OCI-LY7 (cell line): ENCODE measurements at regions not wholly inside any gene's neighbourhood (a gene's known extent, or its start where the extent isn't known, plus 50 kb on each side); places are given as distances from the start of the nearest gene placed in this dataset.

Experiments used
- BruUV-seq: library from RNA; stranded (reverse); fragments of 400-500 nt; replicated peaks from 2 replicates; lab custom pipeline; 2021; lab: Mats Ljungman, UMichigan
- CTCF ChIA-PET: fragments of 300-600 bp; sonication (Branson Sonifier 250); formaldehyde crosslinking; loops from one replicate; lab custom pipeline; 2022; ENCODE audit warnings: antibody characterized with exemption; ENCODE audit not compliant: unreplicated experiment; lab: Charles Lee
- POLR2A ChIA-PET: fragments of 300-600 bp; sonication (Branson Sonifier 250); formaldehyde crosslinking; loops from one replicate; lab custom pipeline; 2022; ENCODE audit warnings: antibody characterized with exemption; lab: Charles Lee
- DNase-seq: peaks from one replicate; pipeline ENCODE4 v3.0.0-alpha.2; 2015; ENCODE audit warnings: low spot score
- H2AFZ ChIP-seq: fragments of 200-600 bp; sonication (generic), shearing (Covaris generic); 2 replicates; pipeline ENCODE4 v1.6.1; 2014; ENCODE audit warnings: mild to moderate bottlenecking, antibody characterized with exemption, low read length, moderate library complexity
- H3K27ac ChIP-seq: fragments of 200-600 bp; sonication (generic); 2 replicates; pipeline ENCODE4 v1.5.1; 2014; ENCODE audit warnings: mixed run types, low read depth, mild to moderate bottlenecking, moderate library complexity, low read length, inconsistent platforms; ENCODE audit not compliant: poor library complexity, severe bottlenecking
- H3K36me3 ChIP-seq: fragments of 200-600 bp; sonication (generic); 2 replicates; pipeline ENCODE4 v1.6.1; 2014; ENCODE audit warnings: mild to moderate bottlenecking, antibody characterized with exemption, low read length, moderate library complexity, mixed read lengths; ENCODE audit not compliant: insufficient read depth
- H3K4me1 ChIP-seq: fragments of 200-600 bp; sonication (generic); 2 replicates; pipeline ENCODE4 v1.5.1; 2014; ENCODE audit warnings: mild to moderate bottlenecking, low read length; ENCODE audit not compliant: insufficient read depth, poor library complexity, severe bottlenecking
- H3K4me2 ChIP-seq: fragments of 200-600 bp; sonication (generic); 2 replicates; pipeline ENCODE4 v1.6.1; 2014; ENCODE audit warnings: mild to moderate bottlenecking, low read length
- H3K4me3 ChIP-seq: fragments of 200-600 bp; sonication (generic); 2 replicates; pipeline ENCODE4 v1.5.1; 2014; ENCODE audit warnings: mild to moderate bottlenecking, low read depth, low read length; ENCODE audit not compliant: poor library complexity, severe bottlenecking
- H3K79me2 ChIP-seq: fragments of 200-600 bp; sonication (generic); 2 replicates; pipeline ENCODE4 v1.6.1; 2016; ENCODE audit warnings: low read depth, mild to moderate bottlenecking, low read length, moderate library complexity, mixed read lengths; ENCODE audit not compliant: insufficient read depth
- H3K9me2 ChIP-seq: fragments of 200-600 bp; sonication (generic); 2 replicates; pipeline ENCODE4 v1.6.1; 2016; ENCODE audit warnings: mild to moderate bottlenecking, low read length, mixed read lengths; ENCODE audit not compliant: insufficient read depth
- H3K9me3 ChIP-seq: fragments of 200-600 bp; sonication (generic); 2 replicates; pipeline ENCODE4 v1.6.1; 2014; ENCODE audit warnings: mild to moderate bottlenecking, mixed run types, low read length, mixed read lengths
- H4K20me1 ChIP-seq: fragments of 200-600 bp; sonication (generic); 2 replicates; pipeline ENCODE4 v1.6.1; 2014; ENCODE audit warnings: mild to moderate bottlenecking, antibody characterized with exemption, low read length, moderate library complexity, mixed read lengths; ENCODE audit not compliant: insufficient read depth
- EZH2phosphoT487 ChIP-seq: fragments of 200-600 bp; sonication (generic); IDR thresholded peaks from 2 replicates; pipeline ENCODE4 v1.6.1; 2018; ENCODE audit warnings: low read depth, borderline replicate concordance, mild to moderate bottlenecking, mixed run types, antibody characterized with exemption, low read length, moderate library complexity, mixed read lengths
- intact Hi-C: fragments of 100-400 bp; cut with micrococcal nuclease; formaldehyde crosslinking; loops from one replicate; pipeline ENCODE4 v1.10.0; 2022; ENCODE audit not compliant: unreplicated experiment
- TF ChIP-seq, protein P1 (sequence below): fragments of 200-600 bp; sonication (generic); conservative IDR thresholded peaks from 2 replicates; pipeline ENCODE4 v1.5.1; 2014; ENCODE audit warnings: mild to moderate bottlenecking, antibody characterized with exemption, low read length, moderate library complexity, mixed read lengths

DNA sequence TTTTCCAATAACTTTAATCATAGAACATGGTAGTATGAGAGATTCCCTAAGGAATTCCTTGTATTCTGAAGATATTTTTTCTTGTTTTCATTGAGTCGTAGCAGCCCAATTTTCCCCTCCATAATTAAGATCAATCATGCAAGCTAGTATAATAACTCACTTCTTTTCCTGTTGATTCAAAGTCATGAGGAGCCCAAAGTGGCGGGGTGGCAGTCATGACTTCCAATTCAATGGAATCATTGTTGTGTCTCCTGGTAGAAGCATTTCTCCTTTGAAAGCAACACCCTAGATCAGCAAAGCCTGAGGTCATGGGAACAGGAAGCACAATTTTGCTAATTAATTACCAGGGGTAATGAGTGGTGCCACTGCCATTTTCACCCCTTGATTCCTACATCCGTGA, 77.6 kb upstream of the MAGI2 start:
- Histone ChIP-seq H3K27ac (no peak overlapping the region), H3K4me2 (no peak overlapping the region), H3K36me3 (no peaks in the 10 kb centered on the region), H3K79me2 (no peaks in the 10 kb centered on the region), H3K9me2 (no peaks in the 10 kb centered on the region), H3K9me3 (no peaks in the 10 kb centered on the region), H3K4me3 (no peak overlapping the region), H4K20me1 (no peaks in the 10 kb centered on the region), H3K4me1 (no peaks in the 10 kb centered on the region), H2AFZ (no peak overlapping the region)
- BruUV-seq: no TSS peak
- intact Hi-C loops: no loop called here
- TF ChIP-seq, protein P1, sequence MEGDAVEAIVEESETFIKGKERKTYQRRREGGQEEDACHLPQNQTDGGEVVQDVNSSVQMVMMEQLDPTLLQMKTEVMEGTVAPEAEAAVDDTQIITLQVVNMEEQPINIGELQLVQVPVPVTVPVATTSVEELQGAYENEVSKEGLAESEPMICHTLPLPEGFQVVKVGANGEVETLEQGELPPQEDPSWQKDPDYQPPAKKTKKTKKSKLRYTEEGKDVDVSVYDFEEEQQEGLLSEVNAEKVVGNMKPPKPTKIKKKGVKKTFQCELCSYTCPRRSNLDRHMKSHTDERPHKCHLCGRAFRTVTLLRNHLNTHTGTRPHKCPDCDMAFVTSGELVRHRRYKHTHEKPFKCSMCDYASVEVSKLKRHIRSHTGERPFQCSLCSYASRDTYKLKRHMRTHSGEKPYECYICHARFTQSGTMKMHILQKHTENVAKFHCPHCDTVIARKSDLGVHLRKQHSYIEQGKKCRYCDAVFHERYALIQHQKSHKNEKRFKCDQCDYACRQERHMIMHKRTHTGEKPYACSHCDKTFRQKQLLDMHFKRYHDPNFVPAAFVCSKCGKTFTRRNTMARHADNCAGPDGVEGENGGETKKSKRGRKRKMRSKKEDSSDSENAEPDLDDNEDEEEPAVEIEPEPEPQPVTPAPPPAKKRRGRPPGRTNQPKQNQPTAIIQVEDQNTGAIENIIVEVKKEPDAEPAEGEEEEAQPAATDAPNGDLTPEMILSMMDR: no peak
- TF ChIP-seq EZH2phosphoT487: no peak
- ChIA-PET POLR2A (no interaction called here), CTCF (no interaction called here)
- DNase-seq: no peak

DNA sequence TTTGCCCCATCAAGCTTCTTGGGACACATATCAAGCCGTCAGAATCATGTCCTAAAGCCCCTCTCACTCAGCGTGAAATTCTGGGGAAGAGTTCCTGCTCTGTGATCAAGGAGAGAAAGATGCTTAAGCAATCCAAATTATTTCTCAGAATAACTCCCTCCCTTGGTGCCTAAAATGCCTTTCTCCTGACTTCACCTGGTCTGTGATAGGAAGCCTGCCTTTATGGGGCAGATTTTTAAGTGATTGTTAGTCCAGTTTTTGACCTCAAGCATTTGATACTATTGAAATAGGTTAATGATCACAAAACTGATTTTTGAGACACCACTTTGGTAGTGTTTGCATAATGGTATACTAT, 76.4 kb upstream of the MAGI2 start:
- Histone ChIP-seq H4K20me1 (no peaks in the 10 kb centered on the region), H3K4me1 (no peaks in the 10 kb centered on the region), H3K4me2 (no peak overlapping the region), H3K79me2 (no peaks in the 10 kb centered on the region), H3K9me2 (no peaks in the 10 kb centered on the region), H3K36me3 (no peaks in the 10 kb centered on the region), H3K9me3 (no peaks in the 10 kb centered on the region), H3K27ac (no peak overlapping the region), H3K4me3 (no peak overlapping the region), H2AFZ (no peak overlapping the region)
- intact Hi-C loops: no loop called here
- no TSS peak for BruUV-seq
- ChIA-PET CTCF (no interaction called here), POLR2A (no interaction called here)
- no peak for DNase-seq
- no peak for TF ChIP-seq EZH2phosphoT487
- TF ChIP-seq, protein P1: no peak

DNA sequence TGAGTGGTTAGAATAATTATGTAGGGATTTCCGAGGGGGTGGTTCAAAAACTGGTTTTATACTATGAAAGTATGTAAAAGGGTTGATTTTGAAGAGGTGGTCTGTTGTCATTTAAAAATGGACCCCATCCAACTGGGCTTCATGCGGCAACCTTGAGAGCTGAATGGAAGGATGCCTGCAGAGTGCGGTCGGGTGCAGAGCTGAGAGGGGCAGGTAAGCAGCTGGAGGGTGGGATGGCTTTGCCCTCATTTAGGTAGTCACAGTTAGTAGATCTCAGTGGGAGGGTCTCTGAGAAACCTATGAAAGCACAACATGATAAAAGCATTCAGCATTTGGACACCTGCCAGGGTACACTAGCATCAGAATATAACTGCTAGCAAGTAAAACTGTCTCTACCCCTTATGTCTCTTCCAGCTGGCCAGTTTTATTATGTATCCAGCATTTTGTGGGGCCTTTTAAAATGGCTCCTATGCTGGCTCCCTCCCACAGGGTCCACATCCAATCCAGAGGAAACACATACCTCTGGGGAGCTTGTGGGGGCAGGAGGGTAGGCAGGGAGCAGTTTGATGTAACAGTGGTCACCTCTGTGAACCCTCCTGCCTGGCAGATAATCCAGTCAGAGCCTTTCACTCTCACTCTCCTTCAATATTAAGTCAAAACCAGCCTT, 75.9 kb upstream of the MAGI2 start:
- Histone ChIP-seq H2AFZ (no peak overlapping the region), H3K4me3 (no peak overlapping the region), H3K27ac (no peak overlapping the region), H3K9me3 (no peaks in the 10 kb centered on the region), H3K36me3 (no peaks in the 10 kb centered on the region), H4K20me1 (no peaks in the 10 kb centered on the region), H3K79me2 (no peaks in the 10 kb centered on the region), H3K4me2 (no peak overlapping the region), H3K9me2 (no peaks in the 10 kb centered on the region), H3K4me1 (no peaks in the 10 kb centered on the region)
- intact Hi-C loops: no loop called here
- no peak for DNase-seq
- ChIA-PET POLR2A (no interaction called here), CTCF (no interaction called here)
- no TSS peak for BruUV-seq
- TF ChIP-seq, protein P1: no peak
- TF ChIP-seq EZH2phosphoT487: no peak
